ENCODE measurements at regions not wholly inside any gene's neighbourhood (a gene's known extent, or its start where the extent isn't known, plus 50 kb on each side); places are given as distances from the start of the nearest gene placed in this dataset.
A peak's percentile ranks its signal among the peaks of the same experiment; 100 is the strongest.
"Not testable (repeated sequence)": the region's sequence is repeated elsewhere in the genome, so short reads cannot be mapped to it uniquely, and the experiment has no call there.

- DNase-seq = not testable (repeated sequence)
These were observed 1231.5 kb downstream of the ADGRL3 start for GRCh38 chr4:62431513-62432231.

- DNase-seq = no peak
These were observed 1229.2 kb downstream of the ADGRL3 start for GRCh38 chr4:62429297-62429696.

GRCh38 chr4:62415256-62415655, 1215.1 kb downstream of the ADGRL3 start:
- no peak for DNase-seq

- DNase-seq = no peak
These were observed 1214.4 kb downstream of the ADGRL3 start for GRCh38 chr4:62414563-62414962.

GRCh38 chr4:62410371-62411003, 1210.4 kb downstream of the ADGRL3 start:
- DNase-seq = no peak

- no peak for DNase-seq
These were observed 1208.3 kb downstream of the ADGRL3 start for GRCh38 chr4:62408454-62408853.

DNA sequence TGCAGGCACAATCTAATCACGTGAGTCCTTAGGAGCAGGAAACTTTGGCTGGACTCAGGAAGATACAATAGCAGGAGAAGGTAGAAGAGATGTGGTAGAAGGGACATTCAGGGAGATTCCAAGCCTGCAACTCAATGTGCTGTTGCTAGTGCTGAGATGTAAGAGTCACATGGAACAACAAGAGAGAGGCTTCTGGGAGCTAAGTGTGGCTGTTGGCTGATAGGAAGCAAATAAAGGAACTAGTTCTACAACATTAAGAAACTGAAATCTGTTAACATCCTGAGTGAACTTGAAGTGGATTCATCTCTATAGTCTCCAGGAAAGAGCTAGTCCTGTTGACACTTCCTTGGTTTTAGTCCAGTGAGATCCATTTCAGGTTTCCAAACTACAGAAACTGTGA, 1207.4 kb downstream of the ADGRL3 start:
- DNase-seq = no peak

DNA sequence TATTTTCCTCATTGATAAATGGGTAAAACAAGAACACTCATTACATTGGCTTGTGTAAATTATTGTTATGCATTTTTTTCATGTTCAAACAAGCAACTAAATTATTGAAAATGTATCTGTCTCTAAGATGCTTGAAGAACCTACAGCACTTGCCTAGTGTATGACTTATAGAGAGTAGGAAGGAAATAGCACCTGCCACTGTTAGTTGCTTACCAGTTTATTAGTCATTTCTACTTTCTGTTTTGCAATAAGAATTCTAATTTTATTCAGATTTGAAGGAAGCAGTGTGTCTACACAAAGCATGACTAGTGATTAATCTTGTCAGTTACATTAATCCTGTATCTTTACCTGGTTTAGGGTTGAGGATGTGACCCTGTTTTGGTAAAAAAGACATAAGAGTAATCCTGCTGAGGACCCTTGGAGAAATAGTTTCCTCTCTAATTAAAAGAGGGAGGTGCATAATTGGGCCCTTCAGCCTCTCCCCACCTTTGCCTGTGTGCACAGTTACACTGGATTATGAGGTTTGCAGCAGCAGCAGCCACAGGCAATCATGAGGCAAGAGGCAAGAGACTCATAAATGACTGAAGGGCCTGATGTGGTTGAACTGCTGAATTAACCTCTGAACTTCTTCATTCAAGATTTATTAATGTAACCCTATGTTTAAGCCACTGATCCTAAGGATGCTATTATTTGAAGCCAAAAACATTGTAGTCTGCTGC, 1202.1 kb downstream of the ADGRL3 start:
- peak in 1 of 14 donors; percentile 0 for DNase-seq

GRCh38 chr4:62399242-62399641, 1199.1 kb downstream of the ADGRL3 start:
- peak in 1 of 14 donors; percentile 1 for DNase-seq

DNA sequence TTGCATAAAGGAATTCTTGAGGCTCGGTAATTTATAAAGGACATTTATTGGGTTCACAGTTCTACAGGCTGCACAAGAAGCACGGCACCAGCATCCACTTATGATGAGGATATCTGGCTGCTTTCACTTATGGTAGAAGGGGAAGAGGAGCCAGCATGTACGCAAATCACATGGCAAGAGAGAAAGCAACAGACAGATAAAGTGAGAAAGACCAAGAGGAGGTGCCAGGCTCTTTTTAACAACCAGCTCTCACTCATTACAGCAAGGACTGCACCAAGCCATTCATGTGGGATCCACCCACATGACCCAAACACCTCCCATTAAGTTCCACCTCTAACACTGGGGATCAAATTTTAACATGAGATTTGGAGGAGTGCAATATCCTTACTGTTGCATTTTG, 1198.2 kb downstream of the ADGRL3 start:
- no peak for DNase-seq

GRCh38 chr4:62394766-62395165, 1194.6 kb downstream of the ADGRL3 start:
- DNase-seq = no peak

DNA sequence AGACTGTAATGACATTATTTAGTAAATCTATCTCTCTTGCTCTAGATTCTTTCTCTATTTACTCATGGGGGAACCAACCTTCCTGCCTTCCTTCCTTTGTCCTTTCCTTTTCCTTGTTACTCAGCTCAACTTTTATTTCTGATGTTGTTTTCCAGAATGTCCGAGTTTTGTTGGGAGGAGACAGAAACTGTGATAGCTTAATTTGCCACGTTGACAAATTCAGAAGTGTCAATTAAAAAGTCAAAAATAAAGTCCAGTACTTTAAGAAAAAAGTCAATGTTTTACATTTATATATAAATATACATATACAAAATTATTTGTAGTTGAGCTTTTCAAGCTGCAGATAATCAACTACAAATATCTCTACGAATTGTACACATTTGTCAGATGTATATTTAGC, 1187.7 kb downstream of the ADGRL3 start:
- DNase-seq = no peak

- DNase-seq = no peak
These were observed 1177.6 kb downstream of the ADGRL3 start for GRCh38 chr4:62377700-62378099.

GRCh38 chr4:62377245-62377644, 1177.1 kb downstream of the ADGRL3 start:
- no peak for DNase-seq

DNA sequence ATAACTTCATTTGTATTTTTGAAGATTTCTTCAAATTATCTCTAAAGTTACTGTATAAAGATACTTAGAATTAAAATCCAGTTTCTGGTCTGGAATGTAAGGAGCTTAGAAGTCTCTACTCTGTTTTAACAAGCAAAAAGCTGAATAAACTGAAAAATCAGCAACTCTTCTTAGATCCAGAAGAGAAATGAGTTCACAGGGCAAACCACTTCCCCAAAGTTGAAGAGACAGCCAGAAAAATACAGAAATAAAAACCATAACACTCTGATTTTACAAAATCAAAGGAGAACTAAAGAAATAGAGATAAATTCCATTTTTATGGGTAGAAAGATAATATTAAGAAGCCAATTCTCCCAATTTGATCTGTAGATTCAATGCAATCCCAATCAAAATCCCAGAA, 1166.8 kb downstream of the ADGRL3 start:
- no peak for DNase-seq

DNA sequence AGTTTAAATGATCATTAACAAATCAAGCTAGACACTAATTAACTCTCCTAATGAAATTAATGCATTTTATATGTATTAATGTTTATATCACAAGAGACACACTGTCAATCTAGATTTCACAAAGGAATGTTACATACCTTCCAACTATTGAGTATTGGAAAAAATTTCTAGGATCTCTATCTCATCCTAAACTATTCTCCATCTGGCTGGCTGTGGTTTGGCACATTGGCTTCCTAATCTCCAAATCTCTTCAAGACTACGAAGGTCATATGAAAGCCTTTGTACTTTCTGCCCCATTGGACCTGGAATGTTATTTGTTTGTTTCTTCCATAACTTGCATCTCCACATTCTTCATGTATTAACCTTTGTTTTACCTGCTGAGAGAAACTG, 1160.0 kb downstream of the ADGRL3 start:
- DNase-seq = no peak

DNA sequence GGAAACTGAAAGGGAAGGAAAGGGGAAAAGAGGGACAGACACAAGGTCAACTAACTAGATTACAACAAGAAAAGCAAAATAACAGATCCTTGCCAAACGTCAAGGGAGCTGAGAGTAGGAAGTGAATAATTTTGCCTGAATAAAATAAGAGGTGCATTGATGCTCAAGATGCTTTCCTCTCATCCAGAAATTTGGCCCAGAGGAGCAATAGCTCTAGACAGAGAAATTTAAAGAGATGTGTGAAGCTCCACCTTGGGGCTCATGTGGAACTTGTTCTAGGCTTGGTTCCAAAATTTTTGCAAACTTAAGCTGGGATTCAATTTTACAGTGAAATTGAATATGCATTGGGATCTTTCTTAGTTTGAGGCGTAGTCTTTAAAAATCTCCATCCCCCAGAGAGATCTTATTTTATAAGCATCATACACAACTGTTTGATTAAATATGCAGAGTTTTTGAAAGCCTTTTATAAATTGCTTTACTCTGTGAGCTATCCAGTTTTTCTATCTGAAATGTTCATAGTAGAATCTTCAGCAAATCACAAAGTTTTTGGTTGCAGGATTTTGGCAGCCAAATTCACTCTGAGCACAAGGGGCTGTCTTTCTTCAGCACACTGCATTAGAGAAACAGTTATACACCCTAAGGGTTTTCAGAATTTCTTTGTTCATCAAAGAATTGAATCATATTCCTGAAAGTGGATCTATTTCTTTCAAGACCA, 1159.5 kb downstream of the ADGRL3 start:
- no peak for DNase-seq

- no peak for DNase-seq
These were observed 1144.8 kb downstream of the ADGRL3 start for GRCh38 chr4:62344915-62345314.

DNA sequence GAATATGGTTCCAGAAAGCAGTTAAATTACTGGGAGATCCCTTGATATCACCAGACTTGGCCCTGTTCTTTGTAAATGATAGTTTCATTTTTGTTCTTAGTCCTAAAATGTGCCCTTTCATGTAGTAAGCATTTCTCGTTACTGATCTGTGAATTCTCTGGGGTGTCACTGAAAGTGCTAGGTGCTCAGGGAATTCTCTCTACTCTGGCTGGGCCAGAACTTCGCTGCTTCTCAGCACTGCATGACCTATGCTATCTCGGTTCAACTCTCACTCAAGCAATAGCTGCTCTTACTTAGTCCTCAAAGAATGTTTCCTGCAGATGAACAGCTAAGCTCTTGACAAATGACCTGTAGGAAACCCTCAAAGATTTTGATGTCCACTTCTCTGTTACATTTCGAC, 1144.3 kb downstream of the ADGRL3 start:
- no peak for DNase-seq

DNA sequence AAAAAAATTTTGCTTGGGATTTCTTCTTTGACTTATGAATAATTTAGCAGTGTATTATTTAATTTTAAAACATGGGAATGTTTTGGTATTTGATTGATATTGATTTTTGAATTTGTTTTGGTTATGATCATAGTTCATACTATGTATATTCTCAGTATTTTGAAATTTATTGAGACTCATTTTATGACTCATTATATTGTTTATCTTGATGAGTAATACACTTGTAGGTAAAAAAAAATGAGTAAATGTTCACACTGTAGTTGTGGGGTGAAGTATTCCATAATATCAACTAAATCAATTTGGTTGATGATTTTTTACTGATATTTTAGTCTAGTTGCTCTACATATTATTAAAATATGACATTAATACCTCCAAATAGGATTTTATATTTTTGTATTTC, 1142.2 kb downstream of the ADGRL3 start:
- DNase-seq = no peak

GRCh38 chr4:62328526-62328925, 1128.4 kb downstream of the ADGRL3 start:
- DNase-seq = no peak

- no peak for DNase-seq
These were observed 1127.6 kb downstream of the ADGRL3 start for GRCh38 chr4:62327612-62328297.

Data from C1 segment of cervical spinal cord (tissue), 14 donors.